ENCODE measurements at regions not wholly inside any gene's neighbourhood (a gene's known extent, or its start where the extent isn't known, plus 50 kb on each side); places are given as distances from the start of the nearest gene placed in this dataset.
A peak's percentile ranks its signal among the peaks of the same experiment; 100 is the strongest.

GRCh38 chr2:43052944-43053306 lies 173.5 kb downstream of the ZFP36L2 start:
- no peak overlapping the region for H3K4me3 ChIP-seq (replicated peaks in 1 of 3; ENCODE audit: insufficient read depth in 1 of 3, low read depth in 1 of 3, low read length in 3 of 3)
- no peak for DNase-seq (ENCODE audit: low read depth, low spot score)
- no peak overlapping the region for H3K27ac ChIP-seq (ENCODE audit: insufficient read depth, low read depth, low read length)
- CTCF ChIA-PET, result interaction anchor here (1.0 to 1.8 kb wide), 3 partner anchors 11 to 48 kb away, joined by 3 to 5 read pairs (median 3); no protein-coding TSS in a partner anchor
- no peak overlapping the region for H3K4me2 ChIP-seq (ENCODE audit: insufficient read depth, low read length)
- dilution Hi-C loops (cut with MboI; ENCODE audit: extremely low pct_ligation_motif_present, low sequenced_read_pairs), result no loop called here
- no TSS peak for BruUV-seq (replicated peaks)
- no peak for FAIRE-seq
- POLR2A ChIA-PET, result no interaction called here
- H2AFZ ChIP-seq (ENCODE audit: low read depth, low read length), result no peak overlapping the region
- TF ChIP-seq FOS (IDR thresholded peaks at IDR 0.05; ENCODE audit: borderline replicate concordance, insufficient read depth, low read length), result no peak
- TF ChIP-seq POLR2AphosphoS5 (IDR thresholded peaks at IDR 0.05; ENCODE audit: insufficient read depth, low read depth, low read length), result no peak
- no peak for TF ChIP-seq MAX (IDR thresholded peaks at IDR 0.05; ENCODE audit: insufficient read depth, insufficient read length)
- TF ChIP-seq JUN (IDR thresholded peaks at IDR 0.05; ENCODE audit: borderline replicate concordance, insufficient read depth, insufficient read length, low read depth), result no peak
- no peak for TF ChIP-seq POLR2A (IDR thresholded peaks at IDR 0.05; ENCODE audit: low read depth, low read length)
- no peaks in the 10 kb centered on the region for H3K79me2 ChIP-seq (ENCODE audit: control insufficient read depth, insufficient read depth, low read length)
- no peaks in the 10 kb centered on the region for H3K36me3 ChIP-seq (ENCODE audit: control insufficient read depth in 2 of 2, extremely low read depth in 1 of 2, insufficient read depth in 2 of 2, low read length in 2 of 2)
- H3K9me1 ChIP-seq (replicated peaks; ENCODE audit: control insufficient read depth, extremely low read depth, insufficient read depth, low read length), result no peaks in the 10 kb centered on the region
- no peaks in the 10 kb centered on the region for H3K27me3 ChIP-seq (ENCODE audit: control insufficient read depth in 2 of 2, insufficient read depth in 2 of 2, low read length in 2 of 2)
- H3K9me3 ChIP-seq (replicated peaks; ENCODE audit: control insufficient read depth, insufficient read depth, low read length), result no peaks in the 10 kb centered on the region
- no peaks in the 10 kb centered on the region for H4K20me1 ChIP-seq (replicated peaks; ENCODE audit: control insufficient read depth, extremely low read depth, insufficient read depth, low read length)
- H3K4me1 ChIP-seq (ENCODE audit: control insufficient read depth, extremely low read depth, insufficient read depth, low read length), result peaks cover 21% of the 10 kb centered on the region
- H3K9ac ChIP-seq (replicated peaks; ENCODE audit: extremely low read depth, insufficient read depth, low read length), result no peak overlapping the region
- intact Hi-C loops (cut with micrococcal nuclease), result no loop called here

GRCh38 chr2:43052204-43052943 lies 174.0 kb downstream of the ZFP36L2 start:
- dilution Hi-C loops (cut with MboI; ENCODE audit: extremely low pct_ligation_motif_present, low sequenced_read_pairs) (no loop called here), intact Hi-C loops (cut with micrococcal nuclease) (no loop called here)
- no peak for DNase-seq (ENCODE audit: low read depth, low spot score)
- TF ChIP-seq JUN (IDR thresholded peaks at IDR 0.05; ENCODE audit: borderline replicate concordance, insufficient read depth, insufficient read length, low read depth) (no peak), GATA2 (IDR thresholded peaks at IDR 0.05; ENCODE audit: insufficient read depth, insufficient read length, low read depth, low read length) (no peak), MYC (IDR thresholded peaks at IDR 0.05; ENCODE audit: low read depth, low read length) (no peak), POLR2AphosphoS5 (IDR thresholded peaks at IDR 0.05; ENCODE audit: insufficient read depth, low read depth, low read length) (no peak), MAX (IDR thresholded peaks at IDR 0.05; ENCODE audit: insufficient read depth, insufficient read length) (no peak)
- no peaks in the 10 kb centered on the region for H3K79me2 ChIP-seq (ENCODE audit: control insufficient read depth, insufficient read depth, low read length)
- H3K4me2 ChIP-seq (ENCODE audit: insufficient read depth, low read length), result no peak overlapping the region
- H3K9ac ChIP-seq (replicated peaks; ENCODE audit: extremely low read depth, insufficient read depth, low read length), result no peak overlapping the region
- no peaks in the 10 kb centered on the region for H3K27me3 ChIP-seq (ENCODE audit: control insufficient read depth in 2 of 2, insufficient read depth in 2 of 2, low read length in 2 of 2)
- no TSS peak for BruUV-seq (replicated peaks)
- H3K4me1 ChIP-seq (ENCODE audit: control insufficient read depth, extremely low read depth, insufficient read depth, low read length), result peaks cover 21% of the 10 kb centered on the region
- no peaks in the 10 kb centered on the region for H4K20me1 ChIP-seq (replicated peaks; ENCODE audit: control insufficient read depth, extremely low read depth, insufficient read depth, low read length)
- H3K9me1 ChIP-seq (replicated peaks; ENCODE audit: control insufficient read depth, extremely low read depth, insufficient read depth, low read length), result no peaks in the 10 kb centered on the region
- H3K36me3 ChIP-seq (ENCODE audit: control insufficient read depth in 2 of 2, extremely low read depth in 1 of 2, insufficient read depth in 2 of 2, low read length in 2 of 2), result no peaks in the 10 kb centered on the region
- no peak overlapping the region for H2AFZ ChIP-seq (ENCODE audit: low read depth, low read length)
- ChIA-PET POLR2A (interaction anchor here (0.6 kb wide), 1 partner anchor 39 kb away, joined by 3 read pairs; no protein-coding TSS in a partner anchor), CTCF (interaction anchor here (0.8 to 2.4 kb wide), 7 partner anchors 10 to 75 kb away, joined by 3 to 9 read pairs (median 3); no protein-coding TSS in a partner anchor)
- peak; percentile 12 for FAIRE-seq
- H3K9me3 ChIP-seq (replicated peaks; ENCODE audit: control insufficient read depth, insufficient read depth, low read length), result no peaks in the 10 kb centered on the region
- no peak overlapping the region for H3K4me3 ChIP-seq (replicated peaks in 1 of 3; ENCODE audit: insufficient read depth in 1 of 3, low read depth in 1 of 3, low read length in 3 of 3)
- H3K27ac ChIP-seq (ENCODE audit: insufficient read depth, low read depth, low read length), result peak overlapping the region; percentile 14

Data from endothelial cell of umbilical vein (primary cell).